ENCODE measurements at regions not wholly inside any gene's neighbourhood (a gene's known extent, or its start where the extent isn't known, plus 50 kb on each side); places are given as distances from the start of the nearest gene placed in this dataset.

- no peak for TF ChIP-seq POLR2A (IDR thresholded peaks at IDR 0.05)
- TF ChIP-seq, protein P1, sequence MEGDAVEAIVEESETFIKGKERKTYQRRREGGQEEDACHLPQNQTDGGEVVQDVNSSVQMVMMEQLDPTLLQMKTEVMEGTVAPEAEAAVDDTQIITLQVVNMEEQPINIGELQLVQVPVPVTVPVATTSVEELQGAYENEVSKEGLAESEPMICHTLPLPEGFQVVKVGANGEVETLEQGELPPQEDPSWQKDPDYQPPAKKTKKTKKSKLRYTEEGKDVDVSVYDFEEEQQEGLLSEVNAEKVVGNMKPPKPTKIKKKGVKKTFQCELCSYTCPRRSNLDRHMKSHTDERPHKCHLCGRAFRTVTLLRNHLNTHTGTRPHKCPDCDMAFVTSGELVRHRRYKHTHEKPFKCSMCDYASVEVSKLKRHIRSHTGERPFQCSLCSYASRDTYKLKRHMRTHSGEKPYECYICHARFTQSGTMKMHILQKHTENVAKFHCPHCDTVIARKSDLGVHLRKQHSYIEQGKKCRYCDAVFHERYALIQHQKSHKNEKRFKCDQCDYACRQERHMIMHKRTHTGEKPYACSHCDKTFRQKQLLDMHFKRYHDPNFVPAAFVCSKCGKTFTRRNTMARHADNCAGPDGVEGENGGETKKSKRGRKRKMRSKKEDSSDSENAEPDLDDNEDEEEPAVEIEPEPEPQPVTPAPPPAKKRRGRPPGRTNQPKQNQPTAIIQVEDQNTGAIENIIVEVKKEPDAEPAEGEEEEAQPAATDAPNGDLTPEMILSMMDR (IDR thresholded peaks at IDR 0.05) = no peak
Observed at GRCh38 chr4:32562010-32562409, 1841.8 kb downstream of the PCDH7 start.
